ENCODE measurements at regions not wholly inside any gene's neighbourhood (a gene's known extent, or its start where the extent isn't known, plus 50 kb on each side); places are given as distances from the start of the nearest gene placed in this dataset.

DNA sequence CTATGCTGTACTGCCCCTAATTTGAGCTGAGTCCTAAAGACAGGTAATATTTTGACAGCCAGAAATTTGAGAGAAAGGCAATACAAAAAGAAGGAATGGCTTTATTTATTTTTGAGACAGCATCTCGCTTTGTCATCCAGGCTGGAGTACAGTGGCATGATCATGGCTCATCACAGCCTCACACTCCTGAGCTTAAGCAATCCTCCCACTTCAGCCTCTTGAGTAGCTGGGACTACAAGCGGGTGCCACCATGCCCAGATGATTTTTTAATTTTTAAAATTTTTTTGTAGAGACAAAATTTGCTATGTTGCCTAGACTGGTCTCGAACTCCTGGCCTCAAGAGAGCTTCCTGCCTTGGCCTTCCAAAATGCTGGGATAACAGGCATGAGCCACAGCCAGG is 77.4 kb upstream of the SLC4A7 start:
- TF ChIP-seq, protein P1, sequence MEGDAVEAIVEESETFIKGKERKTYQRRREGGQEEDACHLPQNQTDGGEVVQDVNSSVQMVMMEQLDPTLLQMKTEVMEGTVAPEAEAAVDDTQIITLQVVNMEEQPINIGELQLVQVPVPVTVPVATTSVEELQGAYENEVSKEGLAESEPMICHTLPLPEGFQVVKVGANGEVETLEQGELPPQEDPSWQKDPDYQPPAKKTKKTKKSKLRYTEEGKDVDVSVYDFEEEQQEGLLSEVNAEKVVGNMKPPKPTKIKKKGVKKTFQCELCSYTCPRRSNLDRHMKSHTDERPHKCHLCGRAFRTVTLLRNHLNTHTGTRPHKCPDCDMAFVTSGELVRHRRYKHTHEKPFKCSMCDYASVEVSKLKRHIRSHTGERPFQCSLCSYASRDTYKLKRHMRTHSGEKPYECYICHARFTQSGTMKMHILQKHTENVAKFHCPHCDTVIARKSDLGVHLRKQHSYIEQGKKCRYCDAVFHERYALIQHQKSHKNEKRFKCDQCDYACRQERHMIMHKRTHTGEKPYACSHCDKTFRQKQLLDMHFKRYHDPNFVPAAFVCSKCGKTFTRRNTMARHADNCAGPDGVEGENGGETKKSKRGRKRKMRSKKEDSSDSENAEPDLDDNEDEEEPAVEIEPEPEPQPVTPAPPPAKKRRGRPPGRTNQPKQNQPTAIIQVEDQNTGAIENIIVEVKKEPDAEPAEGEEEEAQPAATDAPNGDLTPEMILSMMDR (conservative IDR thresholded peaks at IDR 0.05), result no peak
- no peak overlapping the region for H3K27ac ChIP-seq

DNA sequence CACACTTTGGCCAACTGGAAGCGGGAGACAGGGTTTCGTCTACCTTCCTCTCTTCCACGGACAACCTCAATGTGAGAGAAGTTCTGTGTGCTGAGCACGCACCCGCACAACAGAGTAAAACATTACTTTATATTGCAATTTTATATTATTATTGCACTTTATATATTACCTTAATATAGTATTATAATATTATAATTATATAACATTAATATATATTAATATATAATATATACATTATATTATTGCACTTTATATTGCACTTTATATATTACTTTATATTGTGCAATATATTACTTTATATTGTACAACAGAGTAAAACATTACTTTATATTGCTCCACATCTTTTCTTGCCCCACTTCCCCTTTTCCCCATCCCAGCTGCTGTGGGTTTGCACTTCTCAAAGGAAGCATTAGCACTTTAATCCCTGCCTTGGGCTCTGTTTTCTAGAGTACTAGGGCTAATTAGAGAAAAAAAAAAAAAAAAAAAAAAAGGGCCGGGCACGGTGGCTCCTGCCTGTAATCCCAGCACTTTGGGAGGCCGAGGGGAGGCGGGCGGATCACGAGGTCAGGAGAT is 76.4 kb upstream of the SLC4A7 start:
- H3K27ac ChIP-seq, result no peak overlapping the region
- TF ChIP-seq, protein P1 (conservative IDR thresholded peaks at IDR 0.05), result no peak

DNA sequence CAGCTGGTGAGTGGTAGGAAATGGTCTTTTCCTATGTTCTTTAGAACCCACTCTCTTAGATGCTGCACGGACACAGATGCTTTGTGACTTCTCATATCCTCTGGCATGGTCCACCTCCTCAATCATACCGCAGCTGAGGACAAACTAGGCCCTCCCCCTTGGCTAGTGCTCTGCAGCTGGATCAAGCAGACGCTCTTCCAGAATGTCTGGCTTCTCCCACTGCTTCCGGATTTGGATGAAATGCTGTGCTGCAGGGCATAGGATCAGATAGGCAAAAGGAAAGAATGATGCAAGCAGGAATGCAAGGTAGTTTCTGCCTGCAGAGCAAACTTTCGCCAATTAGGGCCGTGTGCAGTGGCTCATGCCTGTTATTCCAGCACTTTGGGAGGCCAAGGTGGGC is 75.7 kb upstream of the SLC4A7 start:
- TF ChIP-seq, protein P1 (conservative IDR thresholded peaks at IDR 0.05), result no peak
- H3K27ac ChIP-seq, result no peak overlapping the region

GRCh38 chr3:27559381-27559780 is 75.2 kb upstream of the SLC4A7 start:
- H3K27ac ChIP-seq, result no peak overlapping the region
- TF ChIP-seq, protein P1 (conservative IDR thresholded peaks at IDR 0.05), result no peak

DNA sequence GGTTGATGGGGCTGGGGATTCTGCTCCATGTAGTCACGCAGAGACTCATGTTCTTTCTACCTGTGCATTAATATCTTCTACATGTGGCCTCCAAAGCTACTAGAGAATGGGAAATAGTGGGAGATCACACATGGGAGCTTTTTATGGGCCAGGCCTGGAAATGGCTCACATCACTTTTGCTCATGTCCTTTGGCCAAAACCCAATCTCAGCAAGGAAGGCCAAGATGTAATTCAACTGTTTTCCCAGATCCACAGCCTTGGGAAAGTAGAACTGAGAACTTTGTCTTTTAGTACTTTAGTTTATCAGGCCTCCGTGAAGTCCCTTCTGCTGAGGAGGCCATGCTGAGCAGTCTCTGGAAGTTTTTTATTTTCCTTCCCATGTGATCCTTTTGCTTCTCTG is 73.2 kb upstream of the SLC4A7 start:
- TF ChIP-seq, protein P1 (conservative IDR thresholded peaks at IDR 0.05), result no peak
- no peak overlapping the region for H3K27ac ChIP-seq

DNA sequence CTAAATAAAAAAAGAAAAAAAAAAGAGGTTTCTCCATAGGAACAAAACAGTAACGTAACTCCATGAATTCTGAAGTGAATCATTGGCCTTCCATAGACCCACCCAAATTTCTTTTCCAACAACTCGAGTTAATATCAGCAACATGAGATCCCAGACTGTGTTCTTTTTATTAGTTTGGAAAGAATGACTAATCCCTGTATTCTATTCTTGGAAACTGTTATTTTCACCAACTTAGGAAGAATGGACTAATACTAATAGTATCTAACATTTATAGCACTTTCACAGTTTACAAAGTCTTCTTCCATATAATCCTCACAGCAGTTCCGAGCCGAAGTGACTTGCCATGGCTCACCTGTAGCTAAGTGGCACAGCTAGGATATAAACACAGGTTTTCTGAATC is 72.7 kb upstream of the SLC4A7 start:
- no peak overlapping the region for H3K27ac ChIP-seq
- TF ChIP-seq, protein P1 (conservative IDR thresholded peaks at IDR 0.05), result no peak

- TF ChIP-seq, protein P1 (conservative IDR thresholded peaks at IDR 0.05), result no peak
- H3K27ac ChIP-seq, result no peak overlapping the region
Observed at GRCh38 chr3:27554706-27555105, 70.5 kb upstream of the SLC4A7 start.

All from VCaP (cell line).